SW 1271 (cell line): ENCODE measurements at regions not wholly inside any gene's neighbourhood (a gene's known extent, or its start where the extent isn't known, plus 50 kb on each side); places are given as distances from the start of the nearest gene placed in this dataset.
"Not testable (repeated sequence)": the region's sequence is repeated elsewhere in the genome, so short reads cannot be mapped to it uniquely, and the experiment has no call there.

ENCODE experiments used
- DNase-seq, 2 experiments: peaks; one replicate each; lab custom pipeline; 2025; lab: John Stamatoyannopoulos, UW

GRCh38 chr7:145464287-145464686, 628.4 kb upstream of the TPK1 start:
- DNase-seq, result no peak

GRCh38 chr7:145462463-145462862, 626.6 kb upstream of the TPK1 start:
- no peak for DNase-seq

GRCh38 chr7:145434811-145435210, 599.0 kb upstream of the TPK1 start:
- DNase-seq, result no peak

GRCh38 chr7:145431834-145432233, 596.0 kb upstream of the TPK1 start:
- no peak for DNase-seq

GRCh38 chr7:145418481-145418880, 582.6 kb upstream of the TPK1 start:
- DNase-seq, result not testable (repeated sequence)

GRCh38 chr7:145411066-145411465, 575.2 kb upstream of the TPK1 start:
- DNase-seq, result no peak

- no peak for DNase-seq
Observed at GRCh38 chr7:145398758-145399157, 562.9 kb upstream of the TPK1 start.

- no peak for DNase-seq
Observed at GRCh38 chr7:145394126-145394525, 558.3 kb upstream of the TPK1 start.

- DNase-seq, result no peak
Observed at GRCh38 chr7:145382762-145383161, 546.9 kb upstream of the TPK1 start.

- DNase-seq, result no peak
Observed at GRCh38 chr7:145378197-145378596, 542.3 kb upstream of the TPK1 start.

- DNase-seq, result no peak
Observed at GRCh38 chr7:145360511-145361100, 524.8 kb upstream of the TPK1 start.

GRCh38 chr7:145350334-145350733, 514.5 kb upstream of the TPK1 start:
- DNase-seq, result no peak

- DNase-seq, result not testable (repeated sequence)
Observed at GRCh38 chr7:145349452-145349851, 513.6 kb upstream of the TPK1 start.

- DNase-seq, result no peak
Observed at GRCh38 chr7:145347271-145347670, 511.4 kb upstream of the TPK1 start.

GRCh38 chr7:145339319-145339718, 503.5 kb upstream of the TPK1 start:
- DNase-seq, result no peak

GRCh38 chr7:145331522-145331921, 495.7 kb upstream of the TPK1 start:
- DNase-seq, result no peak

GRCh38 chr7:145331076-145331475, 495.2 kb upstream of the TPK1 start:
- DNase-seq, result no peak

GRCh38 chr7:145327646-145328045, 491.8 kb upstream of the TPK1 start:
- DNase-seq, result no peak

GRCh38 chr7:145324081-145324480, 488.2 kb upstream of the TPK1 start:
- DNase-seq, result no peak

- no peak for DNase-seq
Observed at GRCh38 chr7:145313551-145313950, 477.7 kb upstream of the TPK1 start.

- no peak for DNase-seq
Observed at GRCh38 chr7:145293754-145294153, 457.9 kb upstream of the TPK1 start.

- no peak for DNase-seq
Observed at GRCh38 chr7:145293228-145293701, 457.4 kb upstream of the TPK1 start.

GRCh38 chr7:145289384-145289783, 453.5 kb upstream of the TPK1 start:
- DNase-seq, result no peak

- DNase-seq, result no peak
Observed at GRCh38 chr7:145276118-145276517, 440.3 kb upstream of the TPK1 start.
